ENCODE measurements at regions not wholly inside any gene's neighbourhood (a gene's known extent, or its start where the extent isn't known, plus 50 kb on each side); places are given as distances from the start of the nearest gene placed in this dataset.

DNA sequence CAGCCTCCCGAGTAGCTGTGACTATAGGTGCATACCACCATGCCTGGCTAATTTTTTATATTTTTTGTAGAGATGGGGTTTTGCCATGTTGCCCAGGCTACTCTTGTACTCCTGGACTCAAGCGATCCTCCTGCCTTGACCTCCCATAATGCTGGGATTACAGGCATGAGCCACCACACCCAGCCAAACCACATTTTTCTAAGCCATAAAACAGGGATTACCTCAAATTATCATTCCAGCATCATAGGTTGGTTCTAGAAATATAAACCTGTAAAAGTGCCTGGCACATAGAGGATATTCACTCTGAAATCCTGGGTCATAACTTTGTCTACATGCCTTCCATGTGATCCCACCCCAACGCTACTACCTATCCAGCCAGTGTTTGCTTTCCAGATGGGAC, 59.4 kb upstream of the JAK1 start:
- TF ChIP-seq, protein P1, sequence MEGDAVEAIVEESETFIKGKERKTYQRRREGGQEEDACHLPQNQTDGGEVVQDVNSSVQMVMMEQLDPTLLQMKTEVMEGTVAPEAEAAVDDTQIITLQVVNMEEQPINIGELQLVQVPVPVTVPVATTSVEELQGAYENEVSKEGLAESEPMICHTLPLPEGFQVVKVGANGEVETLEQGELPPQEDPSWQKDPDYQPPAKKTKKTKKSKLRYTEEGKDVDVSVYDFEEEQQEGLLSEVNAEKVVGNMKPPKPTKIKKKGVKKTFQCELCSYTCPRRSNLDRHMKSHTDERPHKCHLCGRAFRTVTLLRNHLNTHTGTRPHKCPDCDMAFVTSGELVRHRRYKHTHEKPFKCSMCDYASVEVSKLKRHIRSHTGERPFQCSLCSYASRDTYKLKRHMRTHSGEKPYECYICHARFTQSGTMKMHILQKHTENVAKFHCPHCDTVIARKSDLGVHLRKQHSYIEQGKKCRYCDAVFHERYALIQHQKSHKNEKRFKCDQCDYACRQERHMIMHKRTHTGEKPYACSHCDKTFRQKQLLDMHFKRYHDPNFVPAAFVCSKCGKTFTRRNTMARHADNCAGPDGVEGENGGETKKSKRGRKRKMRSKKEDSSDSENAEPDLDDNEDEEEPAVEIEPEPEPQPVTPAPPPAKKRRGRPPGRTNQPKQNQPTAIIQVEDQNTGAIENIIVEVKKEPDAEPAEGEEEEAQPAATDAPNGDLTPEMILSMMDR (IDR thresholded peaks at IDR 0.05) = no peak
- no peak for TF ChIP-seq POLR2A (IDR thresholded peaks at IDR 0.05)

Data from adrenal gland (tissue), 5 donors.